ENCODE measurements at regions not wholly inside any gene's neighbourhood (a gene's known extent, or its start where the extent isn't known, plus 50 kb on each side); places are given as distances from the start of the nearest gene placed in this dataset.

DNA sequence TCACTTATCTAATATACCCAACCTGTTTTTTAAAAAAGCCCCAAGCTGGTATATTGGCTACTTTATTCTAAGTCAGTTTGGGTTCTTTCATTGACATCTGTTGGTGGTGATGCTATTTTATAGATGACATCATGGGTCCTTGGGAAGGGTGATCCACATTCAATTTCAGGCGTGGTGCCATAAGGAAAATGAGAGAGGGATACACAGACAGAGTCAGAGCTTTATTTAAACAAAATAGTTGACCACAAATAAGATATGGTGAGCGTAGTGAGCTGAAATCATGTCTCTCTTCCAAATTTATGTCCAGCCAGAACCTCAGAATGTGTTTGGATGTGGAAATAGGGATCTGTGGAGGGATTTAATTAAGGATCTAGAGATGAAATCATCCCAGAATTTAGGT, 302.4 kb downstream of the MAT2B start:
- Histone ChIP-seq H3K27ac (no peak overlapping the region), H3K27me3 (peaks cover 0 to 4% of the 10 kb centered on the region in 2 donors), H3K36me3 (no peaks in the 10 kb centered on the region), H3K4me3 (no peak overlapping the region), H3K4me1 (no peaks in the 10 kb centered on the region), H3K9me3 (no peaks in the 10 kb centered on the region)
- 33% methylated on average over 2 of the region's 2 CpGs for WGBS (ENCODE audit: insufficient coverage, low coverage, low lambda C conversion rate, missing lambda C conversion rate)
- TF ChIP-seq, protein P1, sequence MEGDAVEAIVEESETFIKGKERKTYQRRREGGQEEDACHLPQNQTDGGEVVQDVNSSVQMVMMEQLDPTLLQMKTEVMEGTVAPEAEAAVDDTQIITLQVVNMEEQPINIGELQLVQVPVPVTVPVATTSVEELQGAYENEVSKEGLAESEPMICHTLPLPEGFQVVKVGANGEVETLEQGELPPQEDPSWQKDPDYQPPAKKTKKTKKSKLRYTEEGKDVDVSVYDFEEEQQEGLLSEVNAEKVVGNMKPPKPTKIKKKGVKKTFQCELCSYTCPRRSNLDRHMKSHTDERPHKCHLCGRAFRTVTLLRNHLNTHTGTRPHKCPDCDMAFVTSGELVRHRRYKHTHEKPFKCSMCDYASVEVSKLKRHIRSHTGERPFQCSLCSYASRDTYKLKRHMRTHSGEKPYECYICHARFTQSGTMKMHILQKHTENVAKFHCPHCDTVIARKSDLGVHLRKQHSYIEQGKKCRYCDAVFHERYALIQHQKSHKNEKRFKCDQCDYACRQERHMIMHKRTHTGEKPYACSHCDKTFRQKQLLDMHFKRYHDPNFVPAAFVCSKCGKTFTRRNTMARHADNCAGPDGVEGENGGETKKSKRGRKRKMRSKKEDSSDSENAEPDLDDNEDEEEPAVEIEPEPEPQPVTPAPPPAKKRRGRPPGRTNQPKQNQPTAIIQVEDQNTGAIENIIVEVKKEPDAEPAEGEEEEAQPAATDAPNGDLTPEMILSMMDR (IDR thresholded peaks at IDR 0.05): no peak
- TF ChIP-seq POLR2A (IDR thresholded peaks at IDR 0.05): no peak
- ATAC-seq: no peak
- no peak for DNase-seq
- intact Hi-C loops (cut with DNase I): no loop called here

DNA sequence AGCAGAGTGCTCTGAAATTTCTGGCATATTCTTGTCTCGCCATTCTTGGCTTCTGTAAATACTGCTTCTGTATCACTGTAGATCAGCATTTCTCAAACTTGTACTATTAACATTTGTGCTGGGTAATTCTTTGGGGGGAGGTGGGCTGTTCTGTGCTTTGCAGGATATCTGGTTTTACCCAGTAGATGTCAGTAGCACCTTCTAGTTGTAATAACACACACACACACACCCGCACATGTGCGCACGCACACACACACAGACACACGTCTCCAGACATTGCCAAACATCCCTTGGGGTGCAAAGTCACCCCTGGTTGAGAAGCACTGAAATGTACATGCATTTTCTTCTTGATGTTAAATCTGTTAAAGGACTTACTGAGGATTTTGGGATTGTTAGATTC, 304.1 kb downstream of the MAT2B start:
- Histone ChIP-seq H3K4me3 (no peak overlapping the region), H3K9me3 (no peaks in the 10 kb centered on the region), H3K4me1 (no peaks in the 10 kb centered on the region), H3K27me3 (peaks cover 0 to 4% of the 10 kb centered on the region in 2 donors), H3K27ac (no peak overlapping the region), H3K36me3 (no peaks in the 10 kb centered on the region)
- TF ChIP-seq, protein P1 (IDR thresholded peaks at IDR 0.05): no peak
- no peak for TF ChIP-seq POLR2A (IDR thresholded peaks at IDR 0.05)
- DNase-seq (no peak), ATAC-seq (no peak)
- intact Hi-C loops (cut with DNase I): no loop called here
- 13% methylated on average over 3 of the region's 5 CpGs for WGBS (ENCODE audit: insufficient coverage, low coverage, low lambda C conversion rate, missing lambda C conversion rate)

DNA sequence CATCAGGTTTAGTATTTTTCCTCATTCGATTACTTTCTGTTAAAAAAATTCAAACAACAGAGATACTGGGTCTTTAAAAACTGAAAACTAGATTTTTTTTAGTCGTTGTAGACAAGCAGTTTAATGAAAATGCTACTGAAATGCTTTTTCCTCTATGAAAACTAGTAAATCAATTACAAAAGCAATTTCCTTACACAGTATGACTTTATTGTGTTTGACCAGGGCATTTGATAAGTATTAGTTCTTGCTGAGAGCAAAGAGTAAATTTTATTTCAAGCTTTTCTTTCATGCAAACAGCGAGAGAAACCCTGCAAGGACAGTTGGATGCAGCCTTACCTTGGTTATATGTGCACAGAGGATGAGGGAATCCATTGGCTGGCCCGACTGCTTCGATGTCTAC, 308.5 kb downstream of the MAT2B start:
- no peak overlapping the region for H3K4me3 ChIP-seq
- DNase-seq (no peak), ATAC-seq (no peak)
- no peak overlapping the region for H3K27ac ChIP-seq
- H3K27me3 ChIP-seq: no peaks in the 10 kb centered on the region
- H3K36me3 ChIP-seq: no peaks in the 10 kb centered on the region
- intact Hi-C loops (cut with DNase I): no loop called here
- TF ChIP-seq POLR2A (IDR thresholded peaks at IDR 0.05): no peak
- 44% methylated on average over 5 of the region's 5 CpGs for WGBS (ENCODE audit: insufficient coverage, low coverage, low lambda C conversion rate, missing lambda C conversion rate)
- no peaks in the 10 kb centered on the region for H3K9me3 ChIP-seq
- no peaks in the 10 kb centered on the region for H3K4me1 ChIP-seq

DNA sequence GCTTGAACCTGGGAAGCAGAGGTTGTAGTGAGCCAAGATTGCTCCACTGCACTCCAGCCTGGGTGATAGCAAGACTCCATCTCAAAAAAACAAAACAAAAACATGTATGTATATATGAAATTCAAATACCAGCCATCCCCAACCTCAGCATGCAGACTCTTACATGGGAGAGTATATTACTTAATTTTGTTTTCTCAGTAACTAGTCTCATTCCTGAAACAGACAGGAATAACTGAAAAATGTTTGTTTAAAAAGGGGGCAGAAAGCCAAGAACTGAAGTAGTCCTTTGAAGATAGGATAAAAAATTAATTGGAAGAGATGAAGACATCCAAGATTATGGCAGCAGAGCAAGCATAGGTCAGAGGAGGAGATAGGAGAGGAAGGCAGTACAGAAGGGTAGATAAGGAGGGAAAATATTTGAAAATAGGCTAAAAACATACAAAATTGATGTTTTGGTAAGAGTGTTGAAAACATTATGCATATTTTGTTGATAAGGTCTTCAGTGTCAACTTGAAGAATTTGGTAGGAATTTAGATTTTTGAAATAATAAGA, 309.9 kb downstream of the MAT2B start:
- TF ChIP-seq, protein P1 (IDR thresholded peaks at IDR 0.05): no peak
- TF ChIP-seq POLR2A (IDR thresholded peaks at IDR 0.05): no peak
- no peak overlapping the region for H3K27ac ChIP-seq
- H3K4me3 ChIP-seq: no peak overlapping the region
- H3K36me3 ChIP-seq: no peaks in the 10 kb centered on the region
- H3K4me1 ChIP-seq: no peaks in the 10 kb centered on the region
- H3K9me3 ChIP-seq: no peaks in the 10 kb centered on the region
- no peak for ATAC-seq
- DNase-seq: no peak
- H3K27me3 ChIP-seq: no peaks in the 10 kb centered on the region
- intact Hi-C loops (cut with DNase I): no loop called here

DNA sequence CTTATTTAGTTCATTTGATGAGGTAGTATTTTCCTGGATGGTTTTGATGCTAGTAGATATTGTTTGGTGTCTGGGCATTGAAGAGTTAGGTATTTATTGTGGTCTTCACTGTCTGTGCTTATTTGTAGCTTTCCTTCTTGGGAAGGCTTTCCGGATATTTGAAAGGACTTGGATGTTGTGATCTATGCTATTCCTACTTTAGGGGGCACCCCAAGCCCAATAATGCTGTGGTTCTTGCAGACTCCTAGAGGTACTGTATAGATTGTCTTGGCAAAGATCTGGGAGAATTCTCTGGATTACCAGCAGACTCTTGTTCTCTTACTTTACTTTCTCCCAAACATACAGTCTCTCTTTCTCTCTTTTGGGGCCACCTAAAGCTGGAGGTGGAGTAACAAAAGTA, 315.7 kb downstream of the MAT2B start:
- intact Hi-C loops (cut with DNase I): no loop called here
- Histone ChIP-seq H3K27ac (no peak overlapping the region), H3K4me3 (no peak overlapping the region), H3K9me3 (peaks cover 0 to 3% (median 0%) of the 10 kb centered on the region in 4 donors), H3K4me1 (no peaks in the 10 kb centered on the region), H3K36me3 (no peaks in the 10 kb centered on the region), H3K27me3 (no peaks in the 10 kb centered on the region)
- DNase-seq: no peak
- no peak for ATAC-seq
- 63% methylated on average over 1 of the region's 1 CpG for WGBS (ENCODE audit: insufficient coverage, low coverage, low lambda C conversion rate, missing lambda C conversion rate)
- TF ChIP-seq, protein P1 (IDR thresholded peaks at IDR 0.05): no peak
